NCI-H1092 (cell line): ENCODE measurements at regions not wholly inside any gene's neighbourhood (a gene's known extent, or its start where the extent isn't known, plus 50 kb on each side); places are given as distances from the start of the nearest gene placed in this dataset.
"Not testable (repeated sequence)": the region's sequence is repeated elsewhere in the genome, so short reads cannot be mapped to it uniquely, and the experiment has no call there.

Source experiments
- DNase-seq: peaks from one replicate; lab custom pipeline; 2025; lab: John Stamatoyannopoulos, UW

DNA sequence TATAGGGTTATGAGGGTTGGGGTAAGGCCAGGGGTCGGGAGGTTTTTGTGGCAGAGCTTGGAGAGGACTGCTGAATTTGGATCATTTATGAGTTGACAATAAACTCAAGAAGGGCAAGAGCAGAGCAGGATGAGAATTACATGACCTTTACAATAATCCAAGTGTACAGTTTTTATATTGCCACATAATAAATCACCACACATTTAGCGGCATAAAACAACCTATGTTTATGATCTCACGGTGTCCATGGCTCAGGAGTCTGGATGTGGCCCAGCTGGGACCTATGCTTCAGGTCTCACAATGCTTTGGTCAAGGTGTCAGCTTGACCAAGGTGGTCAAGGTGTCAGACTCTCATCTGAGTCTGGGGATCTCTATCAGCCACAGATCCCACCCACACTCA lies 118.3 kb upstream of the WSCD1 start:
- DNase-seq: no peak

DNA sequence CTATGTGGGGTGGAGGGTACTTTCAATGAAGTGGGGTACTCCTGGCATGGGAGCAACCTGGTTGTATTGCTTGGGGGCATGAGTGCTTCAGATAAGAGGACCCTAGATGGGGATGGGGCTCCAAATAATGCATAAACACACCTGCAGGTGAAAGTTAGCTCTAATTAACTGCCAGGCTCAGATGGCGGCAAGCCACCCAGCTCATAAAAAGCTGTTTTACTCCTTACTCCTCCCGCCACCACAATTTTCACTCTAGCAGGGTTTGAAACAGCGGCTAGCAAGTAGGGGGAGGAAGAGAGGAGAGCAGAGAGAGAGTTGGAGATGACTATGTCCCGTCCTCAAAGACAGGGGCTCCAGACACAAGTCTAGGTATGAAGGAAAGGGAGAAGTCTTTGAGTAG lies 117.7 kb upstream of the WSCD1 start:
- DNase-seq: no peak

GRCh38 chr17:5955764-5956163 lies 114.4 kb upstream of the WSCD1 start:
- no peak for DNase-seq

DNA sequence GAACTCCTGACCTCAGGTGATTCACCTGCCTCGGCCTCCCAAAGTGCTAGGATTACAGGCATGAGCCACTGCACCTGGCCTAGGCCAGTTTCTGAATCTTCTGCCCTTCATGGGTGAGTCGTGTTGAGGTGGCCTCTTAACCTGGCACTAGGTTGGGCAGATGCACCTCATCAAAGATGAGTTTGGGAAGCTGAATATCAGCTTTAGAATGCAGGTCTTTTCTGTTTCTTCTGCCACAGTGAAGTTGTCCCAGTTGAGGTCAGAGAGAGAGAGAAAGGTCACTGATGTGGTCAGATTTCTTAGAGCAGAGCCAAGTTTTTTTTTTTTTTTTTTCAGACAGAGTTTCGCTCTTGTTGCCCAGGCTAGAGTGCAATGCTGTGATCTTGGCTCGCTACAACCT lies 111.3 kb upstream of the WSCD1 start:
- no peak for DNase-seq

DNA sequence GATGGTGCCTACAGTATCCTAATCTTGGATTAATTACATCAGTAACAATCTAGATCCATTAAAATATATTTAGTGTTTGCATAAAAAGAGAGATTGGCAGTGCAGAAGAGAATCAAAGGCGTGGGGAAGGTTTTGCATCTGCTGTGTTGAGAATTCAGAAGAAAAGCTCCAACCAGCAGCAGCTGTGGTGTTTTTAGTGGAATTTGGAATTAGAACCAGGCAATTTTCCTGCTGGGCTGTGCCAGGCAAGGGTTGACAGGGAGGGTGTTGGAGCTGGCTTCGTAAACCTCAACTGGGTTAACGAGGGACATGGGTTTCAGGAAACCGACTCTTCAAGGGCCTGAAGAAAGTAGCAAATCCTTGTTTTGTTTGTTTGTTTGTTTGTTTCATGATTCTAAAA lies 107.8 kb upstream of the WSCD1 start:
- DNase-seq: no peak

GRCh38 chr17:5971969-5972368 lies 98.2 kb upstream of the WSCD1 start:
- no peak for DNase-seq

GRCh38 chr17:5973410-5973809 lies 96.8 kb upstream of the WSCD1 start:
- no peak for DNase-seq

GRCh38 chr17:5975661-5976060 lies 94.5 kb upstream of the WSCD1 start:
- no peak for DNase-seq

DNA sequence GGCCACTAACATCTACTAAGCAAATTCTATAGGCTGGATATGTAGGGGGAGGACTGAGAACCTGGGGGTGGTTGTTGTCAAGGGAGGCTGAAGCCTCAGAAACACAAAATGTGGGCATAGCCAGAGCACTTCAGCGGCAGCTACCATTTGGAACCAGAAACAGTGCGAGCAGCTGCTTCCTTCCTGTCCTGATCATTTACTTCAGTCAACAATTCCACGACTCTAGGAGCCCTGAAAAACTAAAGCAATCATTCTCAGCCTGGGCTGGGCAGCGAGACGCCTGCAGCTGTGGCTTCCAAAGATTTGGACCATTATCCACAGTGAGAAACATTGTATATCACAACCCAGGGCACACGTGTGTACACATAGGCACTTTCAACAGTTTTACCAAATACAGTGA lies 93.9 kb upstream of the WSCD1 start:
- no peak for DNase-seq

- DNase-seq: no peak
Measured at GRCh38 chr17:5978496-5978895, 91.7 kb upstream of the WSCD1 start.

DNA sequence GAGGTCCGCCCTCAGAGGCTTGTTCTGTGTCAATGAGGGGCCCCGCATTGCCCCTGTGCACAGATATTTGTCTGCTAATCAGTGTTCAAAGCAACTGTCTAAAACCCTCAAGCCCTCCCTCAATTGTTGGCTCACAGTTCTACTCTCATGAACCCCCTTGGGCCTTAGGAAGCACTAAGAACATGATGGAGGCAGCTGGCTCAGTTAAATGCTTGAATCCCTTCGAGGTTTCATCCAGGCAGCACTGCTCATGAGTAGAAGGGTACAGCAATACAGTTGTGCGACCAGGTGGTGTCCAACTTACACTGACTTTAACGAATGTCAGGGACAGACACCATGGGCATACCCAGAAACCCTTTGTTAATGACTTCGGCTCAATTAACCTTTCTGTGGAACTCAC lies 89.2 kb upstream of the WSCD1 start:
- DNase-seq: no peak

DNA sequence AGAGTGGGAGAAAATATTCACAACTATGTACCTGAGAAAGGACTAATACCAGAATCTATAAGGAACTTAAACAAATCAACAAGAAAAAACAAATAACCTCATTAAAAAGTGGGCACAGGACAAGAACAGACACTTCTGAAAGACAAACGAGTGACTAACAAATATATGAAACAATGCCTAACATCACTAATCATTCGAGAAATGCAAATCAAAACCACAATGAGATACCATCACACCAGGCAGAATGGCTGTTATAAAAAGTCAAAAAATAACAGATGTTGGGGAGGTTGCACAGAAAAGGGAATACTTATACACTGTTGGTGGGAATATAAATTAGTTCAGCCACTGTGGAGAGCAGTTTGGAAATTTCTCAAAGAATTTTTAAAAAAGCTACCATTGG lies 83.5 kb upstream of the WSCD1 start:
- DNase-seq: no peak

GRCh38 chr17:6000426-6000825 lies 69.8 kb upstream of the WSCD1 start:
- DNase-seq: no peak

GRCh38 chr17:6003221-6003620 lies 67.0 kb upstream of the WSCD1 start:
- DNase-seq: not testable (repeated sequence)

DNA sequence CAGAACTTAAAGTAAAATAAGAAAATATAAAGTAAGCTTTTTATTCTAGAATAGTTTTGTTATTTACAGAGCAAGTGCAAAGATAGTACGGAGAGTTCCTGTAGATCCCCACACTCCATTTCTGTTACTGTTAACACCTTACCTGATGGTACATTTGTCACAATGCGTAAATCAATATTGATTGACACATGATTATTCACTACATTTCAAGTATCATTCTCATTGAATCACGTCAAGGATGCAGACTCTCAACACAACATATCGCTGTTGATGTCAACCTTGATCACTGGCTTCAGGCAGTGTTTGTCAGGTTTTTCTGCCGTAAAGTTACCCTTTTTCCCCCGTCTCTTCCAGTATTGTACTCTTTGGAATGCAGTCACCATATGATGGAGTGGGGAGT lies 64.2 kb upstream of the WSCD1 start:
- no peak for DNase-seq

DNA sequence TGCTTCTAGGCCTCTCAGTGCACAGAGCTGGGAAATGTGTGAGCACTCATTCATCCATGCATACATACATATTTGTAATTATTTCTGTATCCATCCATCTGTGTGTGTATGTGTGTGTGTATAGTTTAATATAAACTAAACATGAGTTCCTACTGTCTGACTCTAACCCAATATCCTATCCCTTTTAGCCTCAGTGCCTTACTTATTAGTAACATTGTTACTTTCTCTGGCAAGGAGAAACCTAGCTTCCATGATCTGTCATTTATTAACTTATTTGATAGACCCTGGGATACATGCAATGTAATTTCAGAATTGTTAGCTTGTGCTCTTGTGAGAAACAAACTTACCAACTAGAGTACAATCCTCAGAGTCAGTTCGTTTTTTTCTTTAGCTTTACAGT lies 59.0 kb upstream of the WSCD1 start:
- no peak for DNase-seq

DNA sequence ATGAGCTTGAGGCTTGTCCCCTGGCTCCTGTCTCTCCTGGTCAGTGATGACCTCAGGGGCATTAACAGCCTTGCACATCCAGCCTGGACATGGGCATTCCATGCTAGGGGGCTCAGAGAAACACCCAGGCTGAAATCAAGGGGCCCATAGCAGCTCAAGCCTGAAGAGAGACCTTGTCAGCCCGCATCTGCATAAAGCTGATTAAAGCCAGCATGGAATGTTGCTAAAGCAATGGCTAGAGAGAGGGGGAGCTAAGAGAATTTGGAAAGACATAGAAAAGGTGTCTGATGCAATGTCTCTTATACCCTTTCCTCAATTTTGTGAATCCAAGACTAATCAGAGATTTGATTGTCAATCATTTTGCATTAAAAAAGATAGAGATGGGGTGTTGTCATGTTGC lies 51.4 kb upstream of the WSCD1 start:
- no peak for DNase-seq

DNA sequence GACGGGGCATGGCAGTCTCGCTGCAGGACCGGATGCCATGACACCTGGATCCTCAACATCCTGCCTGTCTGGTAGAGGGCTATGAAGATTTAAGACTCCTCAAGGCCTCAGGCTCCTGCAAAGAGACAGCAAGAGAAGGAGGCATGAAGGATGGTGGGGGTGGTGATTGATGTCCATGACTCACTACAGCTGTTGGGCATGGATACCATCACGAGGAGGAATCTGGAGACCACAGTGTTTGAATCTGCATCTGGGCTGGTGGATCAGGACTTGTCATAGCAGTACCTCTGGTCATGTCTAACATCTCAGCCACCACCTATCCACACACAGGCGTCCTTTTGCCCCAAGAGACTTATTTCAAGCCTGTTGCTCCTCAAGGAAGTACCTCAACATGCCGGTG lies 50.2 kb upstream of the WSCD1 start:
- no peak for DNase-seq

- DNase-seq: no peak
Measured at GRCh38 chr17:6020376-6021010, 49.7 kb upstream of the WSCD1 start.
